HEK293T (cell line): ENCODE measurements at regions not wholly inside any gene's neighbourhood (a gene's known extent, or its start where the extent isn't known, plus 50 kb on each side); places are given as distances from the start of the nearest gene placed in this dataset.

Experiments used
- FOXA1 ChIP-seq: fragments of 450-650 bp; IDR thresholded peaks from 2 replicates; pipeline ENCODE4 v1.6.1; 2016; ENCODE audit warnings: mild to moderate bottlenecking
- FOXM1 ChIP-seq: fragments of 450-650 bp; IDR thresholded peaks from 2 replicates; pipeline ENCODE4 v1.6.1; 2017; ENCODE audit warnings: mild to moderate bottlenecking, borderline replicate concordance
- NFRKB ChIP-seq: fragments of 450-650 bp; IDR thresholded peaks from 2 replicates; pipeline ENCODE4 v1.6.1; 2016; ENCODE audit warnings: mild to moderate bottlenecking, moderate library complexity
- SP1 ChIP-seq: fragments of 450-650 bp; IDR thresholded peaks from 2 replicates; pipeline ENCODE4 v1.6.1; 2017

DNA sequence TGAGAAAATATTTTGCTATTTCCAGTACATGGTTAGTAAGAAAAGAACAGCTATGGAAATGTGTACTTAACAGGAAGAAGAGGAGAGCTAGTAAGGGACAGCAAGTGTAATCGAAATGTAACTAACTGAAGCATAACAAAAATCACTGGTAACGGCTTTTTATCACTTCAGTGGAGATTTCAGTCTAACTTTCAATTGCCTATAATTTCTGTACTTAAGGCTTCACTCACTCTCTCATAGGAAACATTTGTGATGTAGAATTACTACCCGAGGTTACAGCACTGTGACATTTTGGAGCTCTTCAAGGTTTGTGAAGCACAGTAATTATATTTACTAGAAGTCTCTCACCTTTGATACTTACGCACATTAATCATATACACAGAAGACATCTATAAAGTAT, 1119.1 kb downstream of the AMY1C start:
- TF ChIP-seq FOXA1 = no peak
- no peak for TF ChIP-seq SP1
- no peak for TF ChIP-seq FOXM1
- TF ChIP-seq NFRKB = no peak
